Limb (tissue), 2 donors: ENCODE measurements at regions not wholly inside any gene's neighbourhood (a gene's known extent, or its start where the extent isn't known, plus 50 kb on each side); places are given as distances from the start of the nearest gene placed in this dataset.
A peak's percentile ranks its signal among the peaks of the same experiment; 100 is the strongest.
"Not testable (repeated sequence)": the region's sequence is repeated elsewhere in the genome, so short reads cannot be mapped to it uniquely, and the experiment has no call there.

Experiments
- DNase-seq, 2 donors: peaks; one replicate each; pipeline ENCODE4 v3.0.0-alpha.2; 2016; ENCODE audit errors: extremely low spot score in 2 of 2

- no peak for DNase-seq
Measured at GRCh38 chr4:15162465-15163283, 160.4 kb downstream of the CPEB2 start.

- no peak for DNase-seq
Measured at GRCh38 chr4:15163284-15163645, 161.0 kb downstream of the CPEB2 start.

- DNase-seq, result no peak
Measured at GRCh38 chr4:15164571-15164970, 162.3 kb downstream of the CPEB2 start.

- no peak for DNase-seq
Measured at GRCh38 chr4:15167743-15168142, 165.5 kb downstream of the CPEB2 start.

- DNase-seq, result no peak
Measured at GRCh38 chr4:15168759-15169158, 166.5 kb downstream of the CPEB2 start.

- DNase-seq, result no peak
Measured at GRCh38 chr4:15171725-15172124, 169.4 kb downstream of the CPEB2 start.

- no peak for DNase-seq
Measured at GRCh38 chr4:15173251-15173650, 171.0 kb downstream of the CPEB2 start.

- not testable (repeated sequence) for DNase-seq
Measured at GRCh38 chr4:15174168-15174567, 171.9 kb downstream of the CPEB2 start.

- DNase-seq, result not testable (repeated sequence)
Measured at GRCh38 chr4:15179842-15180241, 177.6 kb downstream of the CPEB2 start.

- DNase-seq, result no peak
Measured at GRCh38 chr4:15182600-15183220, 180.4 kb downstream of the CPEB2 start.

GRCh38 chr4:15186149-15186548 is 183.9 kb downstream of the CPEB2 start:
- DNase-seq, result no peak

GRCh38 chr4:15186806-15187205 is 184.5 kb downstream of the CPEB2 start:
- no peak for DNase-seq

- DNase-seq, result no peak
Measured at GRCh38 chr4:15188605-15189539, 186.6 kb downstream of the CPEB2 start.

GRCh38 chr4:15194520-15194919 is 192.2 kb downstream of the CPEB2 start:
- no peak for DNase-seq

GRCh38 chr4:15197005-15197404 is 194.7 kb downstream of the CPEB2 start:
- DNase-seq, result peak in 1 of 2 donors; percentile 39

- no peak for DNase-seq
Measured at GRCh38 chr4:15198070-15198727, 195.9 kb downstream of the CPEB2 start.

GRCh38 chr4:15201782-15202181 is 199.5 kb downstream of the CPEB2 start:
- no peak for DNase-seq

GRCh38 chr4:15202481-15202880 is 200.2 kb downstream of the CPEB2 start:
- DNase-seq, result no peak

- DNase-seq, result not testable (repeated sequence)
Measured at GRCh38 chr4:15206526-15206925, 204.2 kb downstream of the CPEB2 start.

- no peak for DNase-seq
Measured at GRCh38 chr4:15213302-15213970, 211.2 kb downstream of the CPEB2 start.

GRCh38 chr4:15215109-15215508 is 212.7 kb upstream of the C1QTNF7 start:
- no peak for DNase-seq
